Right lobe of liver (tissue), 4 donors: ENCODE measurements at regions not wholly inside any gene's neighbourhood (a gene's known extent, or its start where the extent isn't known, plus 50 kb on each side); places are given as distances from the start of the nearest gene placed in this dataset.

ENCODE experiments used
- CTCF ChIP-seq, 4 donors: fragments of 200-600 bp in 3 of 4; fragments of 450-650 bp in 1 of 4; IDR thresholded peaks; one replicate each; pipeline versions ENCODE4 v1.5.1 to v1.8.0; 2016 to 2022; ENCODE audit warnings: antibody characterized with exemption in 4 of 4, mild to moderate bottlenecking in 2 of 4
- POLR2A ChIP-seq: fragments of 450-650 bp; IDR thresholded peaks from one replicate; pipeline ENCODE4 v1.6.1; 2017; ENCODE audit warnings: antibody characterized with exemption, mild to moderate bottlenecking
- donor health status: DM: no; HTN: no; CAD: no.
- donor health status: DM: no; HTN: no; CAD: no.
- donor health status: DM: no; HTN: yes; CAD: no.

GRCh38 chr3:34439796-34440195 is 641.4 kb downstream of the PDCD6IP start:
- no peak for TF ChIP-seq CTCF (IDR thresholded peaks at IDR 0.05)
- TF ChIP-seq POLR2A, result no peak
